Neural cell (in vitro differentiated cells): ENCODE measurements at regions not wholly inside any gene's neighbourhood (a gene's known extent, or its start where the extent isn't known, plus 50 kb on each side); places are given as distances from the start of the nearest gene placed in this dataset.

Experiments
- H2AFZ ChIP-seq: fragments of 200-600, 300-800 bp; sonication (generic), shearing (Covaris generic); 2 replicates; pipeline ENCODE4 v1.6.0; 2014; ENCODE audit warnings: low read depth, mild to moderate bottlenecking, antibody characterized with exemption, low read length, moderate library complexity
- H3F3A ChIP-seq: fragments of 200-600 bp; shearing (Covaris generic); 2 replicates; pipeline ENCODE4 v1.6.1; 2016; ENCODE audit warnings: mild to moderate bottlenecking, moderate library complexity, mixed read lengths, antibody characterized with exemption, low read length; ENCODE audit not compliant: insufficient read depth, poor library complexity, severe bottlenecking
- H3K27ac ChIP-seq: fragments of 200-600, 300-800 bp; sonication (generic), shearing (Covaris generic); 2 replicates; pipeline ENCODE4 v1.5.1; 2014; ENCODE audit warnings: mild to moderate bottlenecking, low read length, moderate library complexity
- H3K27me3 ChIP-seq: fragments of 300-800, 200-600 bp; sonication (generic), shearing (Covaris generic); 2 replicates; pipeline ENCODE4 v1.6.0; 2014; ENCODE audit warnings: mild to moderate bottlenecking, low read depth, low read length, moderate library complexity; ENCODE audit not compliant: insufficient read depth
- H3K36me3 ChIP-seq: fragments of 300-800, 200-600 bp; sonication (generic), shearing (Covaris generic); 2 replicates; pipeline ENCODE4 v1.5.1; 2014; ENCODE audit warnings: mild to moderate bottlenecking, antibody characterized with exemption, low read length, moderate library complexity; ENCODE audit not compliant: insufficient read depth
- H3K4me2 ChIP-seq: fragments of 300-800, 200-600 bp; sonication (generic), shearing (Covaris generic); 2 replicates; pipeline ENCODE4 v1.6.0; 2014; ENCODE audit warnings: mild to moderate bottlenecking, low read length
- H3K4me3 ChIP-seq: fragments of 300-800, 200-600 bp; sonication (generic), shearing (Covaris generic); 2 replicates; pipeline ENCODE4 v1.5.1; 2014; ENCODE audit warnings: mild to moderate bottlenecking, low read length, moderate library complexity
- H3K79me2 ChIP-seq: fragments of 200-600 bp; shearing (Covaris generic); replicated peaks from 2 replicates; pipeline ENCODE4 v1.6.0; 2014; ENCODE audit warnings: mild to moderate bottlenecking, low read length, moderate library complexity; ENCODE audit not compliant: insufficient read depth
- H3K9ac ChIP-seq: fragments of 300-800, 200-600 bp; sonication (generic), shearing (Covaris generic); 2 replicates; pipeline ENCODE4 v1.6.1; 2016; ENCODE audit warnings: mild to moderate bottlenecking, low read length, mixed read lengths
- H3K9me2 ChIP-seq: fragments of 200-600 bp; shearing (Covaris generic); 2 replicates; pipeline ENCODE4 v1.6.1; 2016; ENCODE audit warnings: mild to moderate bottlenecking, low read length, mixed read lengths; ENCODE audit not compliant: insufficient read depth
- H3K9me3 ChIP-seq: fragments of 200-600, 300-800 bp; sonication (generic), shearing (Covaris generic); 2 replicates; pipeline ENCODE4 v1.6.1; 2016; ENCODE audit warnings: mild to moderate bottlenecking, mixed run types, low read length, moderate library complexity, mixed read lengths
- H4K20me1 ChIP-seq: fragments of 200-600 bp; shearing (Covaris generic); 2 replicates; pipeline ENCODE4 v1.6.1; 2016; ENCODE audit warnings: mild to moderate bottlenecking, mixed run types; ENCODE audit not compliant: insufficient read depth
- EP300 ChIP-seq: fragments of 450-650 bp; conservative IDR thresholded peaks from 2 replicates; pipeline ENCODE4 v1.6.1; 2014; ENCODE audit warnings: antibody characterized with exemption, mild to moderate bottlenecking, moderate library complexity; ENCODE audit not compliant: poor library complexity, severe bottlenecking
- EZH2 ChIP-seq: fragments of 200-600, 300-800 bp; shearing (Covaris generic), sonication (generic); IDR thresholded peaks from 2 replicates; pipeline ENCODE4 v1.6.1; 2014; ENCODE audit warnings: antibody characterized with exemption, low read length, borderline replicate concordance, mild to moderate bottlenecking; ENCODE audit not compliant: insufficient read depth, poor library complexity, severe bottlenecking
- MXI1 ChIP-seq: fragments of 450-650 bp; conservative IDR thresholded peaks from 2 replicates; pipeline ENCODE4 v1.6.1; 2014; ENCODE audit warnings: antibody characterized with exemption, mild to moderate bottlenecking; ENCODE audit not compliant: poor library complexity, severe bottlenecking
- POLR2AphosphoS5 ChIP-seq: IDR thresholded peaks from 2 replicates; pipeline ENCODE4 v1.6.1; 2012
- RAD21 ChIP-seq: fragments of 450-650 bp; conservative IDR thresholded peaks from 2 replicates; pipeline ENCODE4 v1.6.1; 2014; ENCODE audit warnings: antibody characterized with exemption, mild to moderate bottlenecking, moderate library complexity
- SMC3 ChIP-seq: fragments of 450-650 bp; conservative IDR thresholded peaks from 2 replicates; pipeline ENCODE4 v1.6.1; 2014; ENCODE audit warnings: antibody characterized with exemption, mild to moderate bottlenecking, moderate library complexity; ENCODE audit not compliant: poor library complexity
- TAF1 ChIP-seq: IDR thresholded peaks from 2 replicates; pipeline ENCODE4 v1.6.1; 2012; ENCODE audit warnings: low read depth
- TF ChIP-seq, protein P1 (sequence below): fragments of 450-650 bp; IDR thresholded peaks from 2 replicates; pipeline ENCODE4 v1.5.1; 2014; ENCODE audit warnings: antibody characterized with exemption, mild to moderate bottlenecking, moderate library complexity; ENCODE audit not compliant: poor library complexity, severe bottlenecking
- TF ChIP-seq, protein P2 (sequence below): IDR thresholded peaks from 2 replicates; pipeline ENCODE4 v1.6.1; 2012; ENCODE audit warnings: borderline replicate concordance

DNA sequence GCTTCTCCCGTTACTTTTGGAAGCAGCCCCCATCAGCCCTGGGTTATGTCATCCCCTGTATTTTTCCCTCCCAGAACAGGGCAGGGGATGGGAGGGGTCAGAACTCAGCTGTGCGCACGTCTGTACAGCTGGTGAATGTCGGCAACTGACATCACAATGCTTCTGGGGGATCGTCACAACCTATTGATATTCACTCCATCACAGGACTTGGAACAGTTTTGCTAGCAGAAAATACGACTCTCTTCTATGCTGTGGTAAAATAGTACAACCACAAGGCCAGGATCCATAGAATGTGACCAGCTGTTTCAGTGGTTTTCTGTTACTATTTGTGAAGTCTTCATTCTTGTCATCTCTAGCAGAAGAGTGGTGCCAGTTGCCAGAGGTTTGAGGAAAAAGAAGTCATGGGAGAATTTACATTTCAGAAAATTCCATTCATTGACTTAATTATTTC lies 77.1 kb upstream of the KLF4 start:
- Histone ChIP-seq H3K4me3 (no peak overlapping the region), H3K9ac (no peak overlapping the region), H3K9me3 (no peaks in the 10 kb centered on the region), H4K20me1 (no peaks in the 10 kb centered on the region), H2AFZ (no peak overlapping the region), H3K36me3 (no peaks in the 10 kb centered on the region), H3K4me2 (no peak overlapping the region), H3K79me2 (no peaks in the 10 kb centered on the region), H3K9me2 (no peaks in the 10 kb centered on the region), H3K27me3 (no peaks in the 10 kb centered on the region), H3K27ac (no peak overlapping the region), H3F3A (no peaks in the 10 kb centered on the region)
- TF ChIP-seq, protein P1, sequence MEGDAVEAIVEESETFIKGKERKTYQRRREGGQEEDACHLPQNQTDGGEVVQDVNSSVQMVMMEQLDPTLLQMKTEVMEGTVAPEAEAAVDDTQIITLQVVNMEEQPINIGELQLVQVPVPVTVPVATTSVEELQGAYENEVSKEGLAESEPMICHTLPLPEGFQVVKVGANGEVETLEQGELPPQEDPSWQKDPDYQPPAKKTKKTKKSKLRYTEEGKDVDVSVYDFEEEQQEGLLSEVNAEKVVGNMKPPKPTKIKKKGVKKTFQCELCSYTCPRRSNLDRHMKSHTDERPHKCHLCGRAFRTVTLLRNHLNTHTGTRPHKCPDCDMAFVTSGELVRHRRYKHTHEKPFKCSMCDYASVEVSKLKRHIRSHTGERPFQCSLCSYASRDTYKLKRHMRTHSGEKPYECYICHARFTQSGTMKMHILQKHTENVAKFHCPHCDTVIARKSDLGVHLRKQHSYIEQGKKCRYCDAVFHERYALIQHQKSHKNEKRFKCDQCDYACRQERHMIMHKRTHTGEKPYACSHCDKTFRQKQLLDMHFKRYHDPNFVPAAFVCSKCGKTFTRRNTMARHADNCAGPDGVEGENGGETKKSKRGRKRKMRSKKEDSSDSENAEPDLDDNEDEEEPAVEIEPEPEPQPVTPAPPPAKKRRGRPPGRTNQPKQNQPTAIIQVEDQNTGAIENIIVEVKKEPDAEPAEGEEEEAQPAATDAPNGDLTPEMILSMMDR = no peak
- no peak for TF ChIP-seq MXI1
- no peak for TF ChIP-seq EP300
- TF ChIP-seq, protein P2, sequence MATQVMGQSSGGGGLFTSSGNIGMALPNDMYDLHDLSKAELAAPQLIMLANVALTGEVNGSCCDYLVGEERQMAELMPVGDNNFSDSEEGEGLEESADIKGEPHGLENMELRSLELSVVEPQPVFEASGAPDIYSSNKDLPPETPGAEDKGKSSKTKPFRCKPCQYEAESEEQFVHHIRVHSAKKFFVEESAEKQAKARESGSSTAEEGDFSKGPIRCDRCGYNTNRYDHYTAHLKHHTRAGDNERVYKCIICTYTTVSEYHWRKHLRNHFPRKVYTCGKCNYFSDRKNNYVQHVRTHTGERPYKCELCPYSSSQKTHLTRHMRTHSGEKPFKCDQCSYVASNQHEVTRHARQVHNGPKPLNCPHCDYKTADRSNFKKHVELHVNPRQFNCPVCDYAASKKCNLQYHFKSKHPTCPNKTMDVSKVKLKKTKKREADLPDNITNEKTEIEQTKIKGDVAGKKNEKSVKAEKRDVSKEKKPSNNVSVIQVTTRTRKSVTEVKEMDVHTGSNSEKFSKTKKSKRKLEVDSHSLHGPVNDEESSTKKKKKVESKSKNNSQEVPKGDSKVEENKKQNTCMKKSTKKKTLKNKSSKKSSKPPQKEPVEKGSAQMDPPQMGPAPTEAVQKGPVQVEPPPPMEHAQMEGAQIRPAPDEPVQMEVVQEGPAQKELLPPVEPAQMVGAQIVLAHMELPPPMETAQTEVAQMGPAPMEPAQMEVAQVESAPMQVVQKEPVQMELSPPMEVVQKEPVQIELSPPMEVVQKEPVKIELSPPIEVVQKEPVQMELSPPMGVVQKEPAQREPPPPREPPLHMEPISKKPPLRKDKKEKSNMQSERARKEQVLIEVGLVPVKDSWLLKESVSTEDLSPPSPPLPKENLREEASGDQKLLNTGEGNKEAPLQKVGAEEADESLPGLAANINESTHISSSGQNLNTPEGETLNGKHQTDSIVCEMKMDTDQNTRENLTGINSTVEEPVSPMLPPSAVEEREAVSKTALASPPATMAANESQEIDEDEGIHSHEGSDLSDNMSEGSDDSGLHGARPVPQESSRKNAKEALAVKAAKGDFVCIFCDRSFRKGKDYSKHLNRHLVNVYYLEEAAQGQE = no peak
- no peak for TF ChIP-seq RAD21

DNA sequence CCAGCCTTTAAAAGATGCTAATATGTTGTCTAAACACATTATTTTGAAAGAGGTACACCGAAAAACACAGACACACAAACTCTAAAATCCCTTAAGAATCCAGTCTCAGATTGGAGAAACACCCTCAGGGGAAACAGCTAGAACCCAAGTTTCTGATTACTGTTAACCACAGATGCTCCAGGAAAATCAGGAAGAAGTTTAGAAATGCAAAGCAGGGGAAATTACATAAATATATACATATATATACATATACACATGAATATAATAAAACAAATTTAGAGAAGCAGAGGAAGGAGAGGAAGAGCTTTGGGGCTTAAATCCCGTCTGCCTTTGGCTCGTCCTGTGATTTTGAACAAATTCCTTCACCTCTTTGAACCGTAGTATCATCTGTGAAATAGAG lies 73.2 kb upstream of the KLF4 start:
- H4K20me1 ChIP-seq = no peaks in the 10 kb centered on the region
- no peak overlapping the region for H3K9ac ChIP-seq
- H3K27me3 ChIP-seq = no peaks in the 10 kb centered on the region
- H3K27ac ChIP-seq = no peak overlapping the region
- H3F3A ChIP-seq = no peaks in the 10 kb centered on the region
- no peaks in the 10 kb centered on the region for H3K9me3 ChIP-seq
- no peak overlapping the region for H2AFZ ChIP-seq
- H3K36me3 ChIP-seq = no peaks in the 10 kb centered on the region
- H3K4me3 ChIP-seq = no peak overlapping the region
- H3K4me2 ChIP-seq = no peak overlapping the region
- TF ChIP-seq POLR2AphosphoS5 (no peak), EZH2 (no peak), RAD21 (no peak), TAF1 (no peak), EP300 (no peak), MXI1 (no peak), SMC3 (no peak)
- TF ChIP-seq, protein P2 = no peak
- TF ChIP-seq, protein P1 = no peak
- H3K9me2 ChIP-seq = no peaks in the 10 kb centered on the region
- H3K79me2 ChIP-seq = no peaks in the 10 kb centered on the region
